ENCODE measurements at regions not wholly inside any gene's neighbourhood (a gene's known extent, or its start where the extent isn't known, plus 50 kb on each side); places are given as distances from the start of the nearest gene placed in this dataset.

GRCh38 chr12:75672200-75672599, 160.8 kb upstream of the KRR1 start:
- no peak for TF ChIP-seq CTCF (IDR thresholded peaks at IDR 0.05)
- no peak for TF ChIP-seq MXI1 (IDR thresholded peaks at IDR 0.05; ENCODE audit: low read depth, low read length)
- TF ChIP-seq ZBTB33 (IDR thresholded peaks at IDR 0.05; ENCODE audit: borderline replicate concordance, low read depth), result no peak
- no peak for TF ChIP-seq TAF1 (IDR thresholded peaks at IDR 0.05; ENCODE audit: borderline replicate concordance, low read depth, low read length)
- TF ChIP-seq POLR2AphosphoS5 (IDR thresholded peaks at IDR 0.05; ENCODE audit: low read depth, low read length), result no peak
- TF ChIP-seq, protein P1, sequence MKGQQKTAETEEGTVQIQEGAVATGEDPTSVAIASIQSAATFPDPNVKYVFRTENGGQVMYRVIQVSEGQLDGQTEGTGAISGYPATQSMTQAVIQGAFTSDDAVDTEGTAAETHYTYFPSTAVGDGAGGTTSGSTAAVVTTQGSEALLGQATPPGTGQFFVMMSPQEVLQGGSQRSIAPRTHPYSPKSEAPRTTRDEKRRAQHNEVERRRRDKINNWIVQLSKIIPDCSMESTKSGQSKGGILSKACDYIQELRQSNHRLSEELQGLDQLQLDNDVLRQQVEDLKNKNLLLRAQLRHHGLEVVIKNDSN (IDR thresholded peaks at IDR 0.05; ENCODE audit: borderline replicate concordance, low read depth), result no peak
- TF ChIP-seq GABPA (IDR thresholded peaks at IDR 0.05; ENCODE audit: low read depth), result no peak
- TF ChIP-seq EZH2phosphoT487 (IDR thresholded peaks at IDR 0.05; ENCODE audit: borderline replicate concordance, low read depth), result no peak
- TF ChIP-seq RAD21 (IDR thresholded peaks at IDR 0.05; ENCODE audit: low read length), result no peak
- TF ChIP-seq CHD2 (IDR thresholded peaks at IDR 0.05; ENCODE audit: low read length, partially characterized antibody), result no peak
- no peak for TF ChIP-seq REST (IDR thresholded peaks at IDR 0.05; ENCODE audit: low read depth, low read length)
- no peak for TF ChIP-seq RFX5 (IDR thresholded peaks at IDR 0.05; ENCODE audit: low read length)
